Esophagus muscularis mucosa (tissue), 3 donors: ENCODE measurements at regions not wholly inside any gene's neighbourhood (a gene's known extent, or its start where the extent isn't known, plus 50 kb on each side); places are given as distances from the start of the nearest gene placed in this dataset.

ENCODE experiments used
- POLR2A ChIP-seq: fragments of 450-650 bp; IDR thresholded peaks from one replicate; pipeline ENCODE4 v1.6.1; 2017; ENCODE audit warnings: antibody characterized with exemption, moderate library complexity, mild to moderate bottlenecking, low read depth
- TF ChIP-seq, protein P1 (sequence below), 3 experiments: fragments of 200-600 bp in 2 of 3; fragments of 450-650 bp in 1 of 3; sonication (generic) in 2 of 3; IDR thresholded peaks; one replicate each; pipeline ENCODE4 v1.5.1; 2017 to 2019; ENCODE audit warnings: antibody characterized with exemption in 3 of 3, mild to moderate bottlenecking in 2 of 3, moderate library complexity in 1 of 3

DNA sequence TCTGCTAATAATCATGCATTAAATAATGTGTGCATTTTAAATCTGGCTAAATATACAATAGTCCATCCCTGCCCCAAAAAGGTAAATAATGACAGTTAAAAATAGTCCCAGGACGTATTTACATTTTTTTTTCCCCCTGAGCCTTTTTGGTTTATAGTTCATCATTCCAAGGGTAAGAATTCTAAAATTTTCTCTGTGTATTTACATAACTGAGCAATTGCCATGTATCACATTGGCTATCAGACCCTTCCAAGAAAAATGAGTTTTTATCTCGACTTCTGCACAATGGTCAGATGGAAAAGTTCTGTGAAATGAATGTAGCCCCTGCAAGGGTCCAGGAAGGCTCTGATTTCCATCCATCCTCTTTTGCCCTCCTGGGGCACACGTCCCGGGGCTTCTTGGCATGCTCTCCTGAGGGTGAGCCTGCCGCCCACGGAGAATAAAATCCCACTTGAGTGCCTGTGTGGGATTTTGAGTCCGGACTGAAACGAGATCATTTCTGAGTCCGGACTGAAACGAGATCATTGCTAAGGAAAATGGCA is 94.1 kb upstream of the ANO1 start:
- TF ChIP-seq, protein P1, sequence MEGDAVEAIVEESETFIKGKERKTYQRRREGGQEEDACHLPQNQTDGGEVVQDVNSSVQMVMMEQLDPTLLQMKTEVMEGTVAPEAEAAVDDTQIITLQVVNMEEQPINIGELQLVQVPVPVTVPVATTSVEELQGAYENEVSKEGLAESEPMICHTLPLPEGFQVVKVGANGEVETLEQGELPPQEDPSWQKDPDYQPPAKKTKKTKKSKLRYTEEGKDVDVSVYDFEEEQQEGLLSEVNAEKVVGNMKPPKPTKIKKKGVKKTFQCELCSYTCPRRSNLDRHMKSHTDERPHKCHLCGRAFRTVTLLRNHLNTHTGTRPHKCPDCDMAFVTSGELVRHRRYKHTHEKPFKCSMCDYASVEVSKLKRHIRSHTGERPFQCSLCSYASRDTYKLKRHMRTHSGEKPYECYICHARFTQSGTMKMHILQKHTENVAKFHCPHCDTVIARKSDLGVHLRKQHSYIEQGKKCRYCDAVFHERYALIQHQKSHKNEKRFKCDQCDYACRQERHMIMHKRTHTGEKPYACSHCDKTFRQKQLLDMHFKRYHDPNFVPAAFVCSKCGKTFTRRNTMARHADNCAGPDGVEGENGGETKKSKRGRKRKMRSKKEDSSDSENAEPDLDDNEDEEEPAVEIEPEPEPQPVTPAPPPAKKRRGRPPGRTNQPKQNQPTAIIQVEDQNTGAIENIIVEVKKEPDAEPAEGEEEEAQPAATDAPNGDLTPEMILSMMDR (IDR thresholded peaks at IDR 0.05), result no peak
- TF ChIP-seq POLR2A, result no peak
